Fibroblast of peridontal ligament (primary cell): ENCODE measurements at regions not wholly inside any gene's neighbourhood (a gene's known extent, or its start where the extent isn't known, plus 50 kb on each side); places are given as distances from the start of the nearest gene placed in this dataset.

Source experiments
- DNase-seq: peaks from one replicate; pipeline ENCODE4 v3.0.0-alpha.2; 2010; ENCODE audit errors: extremely low read depth

DNA sequence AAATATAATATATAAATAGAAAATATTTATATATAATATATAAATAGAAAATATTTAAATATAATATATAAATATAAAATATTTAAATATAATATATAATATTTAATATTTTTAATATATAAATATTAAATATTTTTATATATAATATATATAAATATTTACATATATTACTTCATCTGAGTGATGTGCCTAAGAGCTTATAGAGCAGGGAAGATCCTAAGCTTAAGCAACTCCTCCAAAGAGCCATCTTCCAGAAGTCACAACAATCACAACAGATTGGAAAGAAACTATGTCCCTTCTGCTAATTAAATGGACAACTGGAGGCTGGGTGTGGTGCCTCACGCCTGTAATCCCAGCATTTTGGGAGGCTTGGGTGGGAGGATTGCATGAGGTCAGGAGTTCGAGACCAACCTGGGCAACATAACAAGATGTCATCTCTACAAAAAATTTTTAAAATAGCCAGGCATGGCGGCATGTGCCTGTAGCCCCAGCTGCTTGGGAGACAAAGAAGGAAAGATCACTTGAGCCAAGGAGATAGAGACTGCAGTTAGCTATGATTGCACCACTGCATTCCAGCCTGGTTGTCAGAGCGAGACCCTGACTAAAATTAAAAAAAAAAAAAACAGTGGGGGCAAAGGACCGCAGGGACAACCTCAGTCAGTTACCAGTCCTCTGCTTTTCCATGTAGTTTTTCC is 198.7 kb downstream of the SKIDA1 start:
- DNase-seq, result no peak

DNA sequence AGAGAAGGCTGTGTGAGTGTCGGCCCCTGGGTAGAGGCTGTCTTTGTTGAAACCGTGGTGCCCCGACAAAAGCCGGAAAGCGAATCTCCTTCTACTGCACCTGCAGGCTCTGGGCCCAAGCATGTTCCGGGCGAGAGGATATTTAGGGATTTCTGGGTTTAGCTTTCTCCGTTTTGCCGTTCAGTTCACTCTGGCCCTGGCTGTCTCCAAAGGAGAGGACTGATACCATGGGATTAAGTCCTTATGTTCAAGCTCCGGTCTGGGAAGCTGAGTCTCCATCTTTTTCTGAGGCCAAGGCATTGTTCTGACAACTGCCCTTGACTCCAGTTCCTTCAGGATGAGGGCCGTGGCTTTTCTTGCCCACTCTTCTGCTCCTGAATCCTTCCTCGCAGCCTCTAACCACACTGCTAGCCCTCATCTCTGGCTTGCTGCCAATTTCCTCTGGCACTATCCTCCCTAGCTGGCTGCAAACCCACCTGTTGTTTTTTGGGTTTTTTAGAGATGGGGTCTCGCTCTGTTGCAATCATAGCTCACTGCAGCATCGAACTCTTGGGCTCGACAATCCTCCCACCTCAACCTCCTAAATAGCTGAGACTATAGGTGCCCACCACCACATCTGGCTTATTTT is 206.8 kb downstream of the SKIDA1 start:
- DNase-seq, result no peak

DNA sequence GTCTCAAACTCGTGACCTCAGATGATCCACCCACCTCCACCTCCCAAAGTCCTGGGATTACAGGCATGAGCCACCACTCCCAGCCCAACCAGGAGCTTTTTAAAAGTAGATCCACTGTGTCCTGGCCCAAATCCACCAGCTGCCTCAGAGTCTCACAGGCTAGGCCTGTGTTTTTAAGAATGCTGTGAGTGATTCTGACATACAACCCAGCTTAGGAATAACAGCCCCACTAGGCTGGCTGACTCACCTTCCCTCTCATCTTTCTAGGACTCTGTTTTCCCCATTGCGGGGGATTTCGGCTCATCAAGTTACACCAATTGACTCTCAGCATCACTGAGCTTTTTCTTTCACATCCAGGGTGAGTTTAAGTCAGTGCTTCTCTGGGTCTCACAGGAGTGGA is 207.6 kb downstream of the SKIDA1 start:
- peak; percentile 78 for DNase-seq

DNA sequence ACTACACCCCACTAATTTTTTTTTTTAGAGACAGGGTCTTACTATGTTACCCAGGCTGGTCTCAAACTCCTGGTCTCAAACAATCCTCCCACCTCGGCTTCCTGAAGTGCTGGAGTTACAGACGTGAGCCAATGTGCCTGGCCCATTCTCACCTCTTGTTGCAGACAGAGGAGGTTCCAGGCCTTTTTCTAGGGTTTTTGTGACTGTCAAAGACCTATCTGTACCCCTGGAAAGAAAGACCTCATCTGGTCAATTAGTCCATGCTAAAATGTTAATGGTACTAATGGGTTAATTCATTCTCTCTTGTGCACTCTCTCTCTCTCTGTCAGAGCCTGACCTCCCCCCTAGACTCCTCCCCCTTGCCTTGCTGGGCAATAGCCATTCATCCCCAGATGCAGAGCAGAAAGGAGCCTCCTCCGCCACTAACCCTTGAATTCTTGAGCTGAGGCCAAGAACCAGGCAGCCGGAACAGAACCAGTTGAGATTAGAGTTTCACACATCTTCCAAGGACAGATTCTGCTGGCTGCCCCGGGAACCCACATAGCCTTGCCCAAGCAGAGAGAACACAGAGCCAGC is 209.7 kb downstream of the SKIDA1 start:
- DNase-seq, result peak; percentile 92

DNA sequence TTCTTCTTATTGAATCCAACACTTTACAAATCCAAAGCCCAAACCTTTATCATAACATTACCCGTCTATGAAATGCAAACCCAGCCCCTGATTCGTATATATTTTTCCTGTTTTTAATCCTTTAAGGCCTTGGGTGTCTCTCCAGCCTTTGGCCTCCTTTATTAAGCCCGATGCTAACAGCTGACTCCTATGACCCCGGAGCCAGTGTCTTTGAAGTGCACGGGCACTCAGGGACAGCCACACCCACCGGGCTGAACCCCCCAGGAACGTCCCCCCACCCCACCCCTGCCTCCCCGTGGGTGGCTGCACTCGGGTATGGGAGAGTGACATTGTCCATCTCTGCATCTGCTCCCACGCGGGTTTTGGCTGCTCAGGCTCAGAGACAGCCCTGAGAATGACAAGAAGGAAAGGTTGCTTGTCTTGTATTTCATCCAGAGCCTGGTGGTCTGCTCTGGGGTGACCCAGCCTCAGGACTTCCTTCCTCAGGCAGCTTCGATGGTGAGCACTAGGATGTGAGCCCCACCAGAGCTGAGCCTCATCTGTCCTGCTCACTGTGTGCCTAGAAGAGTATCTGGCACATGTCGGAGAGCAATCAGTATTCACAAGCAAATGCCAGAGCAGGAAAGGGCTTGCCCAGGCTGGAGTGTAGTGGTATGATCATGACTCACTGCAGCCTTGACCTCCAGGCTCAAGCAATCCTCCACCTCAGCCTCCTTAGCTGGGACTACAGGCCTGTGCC is 210.4 kb downstream of the SKIDA1 start:
- peak; percentile 38 for DNase-seq

DNA sequence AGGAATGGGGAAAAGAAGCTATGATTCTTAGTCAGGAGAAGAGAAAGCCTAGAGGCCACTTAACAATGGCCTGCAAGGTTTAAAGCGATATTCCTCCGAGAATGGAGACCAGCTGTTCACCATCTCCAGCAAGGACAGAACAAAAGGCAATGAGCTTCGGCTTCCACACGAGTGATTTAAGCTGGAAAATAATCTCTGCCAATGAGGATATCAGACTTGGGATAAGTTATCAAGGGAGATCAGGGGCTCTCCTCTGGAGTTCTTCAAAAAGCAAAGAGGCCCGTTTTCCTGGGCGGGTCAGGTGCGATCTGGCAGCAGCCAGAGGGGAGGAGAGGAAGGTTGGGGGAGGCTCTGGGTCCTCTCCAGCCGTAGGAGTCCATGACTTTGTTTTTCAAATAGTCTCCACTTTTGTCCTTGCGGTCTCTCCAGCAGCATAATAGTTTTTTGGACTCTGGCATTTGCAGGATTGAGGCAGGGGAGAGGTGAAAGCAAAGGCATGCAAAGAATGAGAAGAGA is 211.3 kb downstream of the SKIDA1 start:
- no peak for DNase-seq

DNA sequence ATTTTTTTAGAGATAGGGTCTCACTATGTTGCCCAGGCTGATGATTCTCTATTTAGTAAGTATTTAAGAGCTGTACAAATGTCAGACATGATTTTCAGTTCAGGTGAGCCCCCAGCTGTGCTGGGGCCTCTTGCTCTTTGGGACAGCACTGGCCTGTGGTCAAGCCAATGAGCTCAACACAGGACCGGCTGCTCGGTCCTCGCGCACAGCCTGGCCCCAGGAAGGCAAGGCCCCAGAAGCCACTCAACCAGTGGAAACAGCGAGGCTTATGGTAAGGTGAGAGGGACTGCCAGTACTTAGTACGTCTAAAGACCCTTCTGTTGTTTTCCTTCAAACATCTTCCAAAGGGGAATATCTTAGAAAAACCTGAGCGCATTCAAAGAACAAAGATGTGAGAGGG is 211.8 kb downstream of the SKIDA1 start:
- no peak for DNase-seq

DNA sequence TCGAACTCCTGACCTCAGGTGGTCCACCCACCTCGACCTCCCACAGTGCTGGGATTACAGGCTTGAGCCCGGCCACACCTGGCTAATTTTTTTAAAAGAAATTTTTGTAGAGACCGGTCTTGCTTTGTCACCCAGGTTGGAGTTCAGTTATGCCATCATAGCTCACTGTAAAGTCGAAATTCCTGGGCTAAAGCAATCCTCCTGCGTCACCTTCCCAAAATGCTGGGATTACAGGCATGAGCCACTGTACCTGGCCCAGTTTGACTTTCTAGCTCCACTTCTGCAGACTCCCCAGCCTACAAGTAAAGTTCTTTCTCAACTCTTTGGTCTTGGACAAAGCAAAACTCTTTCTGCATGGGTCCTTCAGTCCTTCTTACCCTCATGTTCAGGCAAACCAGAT is 214.1 kb downstream of the SKIDA1 start:
- DNase-seq, result no peak

DNA sequence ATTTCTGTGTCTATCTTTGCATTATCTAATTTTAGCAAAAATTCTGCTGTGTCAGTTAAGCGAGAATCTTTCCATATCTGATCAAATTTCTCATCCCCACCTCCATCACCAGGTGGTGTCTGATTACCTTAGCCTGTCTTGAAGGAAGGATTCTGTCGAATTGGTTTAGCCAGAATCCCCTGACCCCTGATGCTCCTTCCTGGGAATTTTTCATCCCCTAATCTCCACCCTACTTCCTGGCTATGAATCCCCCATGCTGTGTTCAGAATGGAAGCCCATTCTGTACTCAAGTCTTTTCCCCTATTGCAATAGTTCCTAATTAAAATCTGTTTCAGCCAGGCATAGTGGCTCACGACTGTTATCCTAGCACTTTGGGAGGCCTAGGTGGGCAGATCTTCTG is 216.1 kb downstream of the SKIDA1 start:
- DNase-seq, result no peak

DNA sequence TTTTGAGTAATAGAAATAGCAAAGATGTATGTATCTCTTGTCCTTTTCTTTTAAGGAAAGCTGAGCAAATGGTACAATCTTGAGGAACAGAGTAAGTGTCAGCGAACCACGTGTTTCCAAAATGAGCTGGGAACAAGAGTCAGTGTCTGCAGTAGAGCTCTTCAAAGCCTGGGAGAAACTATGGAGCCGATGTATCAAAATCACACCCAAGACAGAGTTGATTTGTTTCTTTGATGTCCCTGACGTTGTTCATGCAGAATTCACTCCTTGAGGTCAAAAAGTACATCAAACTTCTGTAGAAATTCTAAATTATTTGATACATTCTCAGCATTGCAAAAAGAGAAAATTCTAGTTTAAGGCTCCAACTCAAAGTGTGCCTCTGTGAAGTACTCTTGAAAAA is 216.5 kb downstream of the SKIDA1 start:
- DNase-seq, result no peak

DNA sequence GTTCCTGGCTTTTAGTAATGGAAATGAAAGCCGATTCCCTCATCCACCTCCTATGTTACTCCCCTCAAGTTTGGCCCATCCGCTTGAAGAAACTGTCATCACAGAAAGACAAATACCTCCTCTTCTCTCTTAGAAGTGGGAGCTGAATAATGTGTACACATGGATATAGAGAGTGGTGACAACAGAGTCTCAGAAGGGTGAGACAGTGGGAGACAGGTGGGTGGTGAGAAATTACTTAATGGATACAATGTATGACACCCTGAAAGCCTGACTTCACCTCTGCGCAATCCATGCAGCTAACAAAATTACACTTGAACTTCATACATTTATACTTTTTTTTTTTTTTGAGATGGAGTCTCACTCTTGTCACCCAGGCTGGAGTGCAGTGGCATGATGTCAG is 217.5 kb downstream of the SKIDA1 start:
- DNase-seq, result no peak

DNA sequence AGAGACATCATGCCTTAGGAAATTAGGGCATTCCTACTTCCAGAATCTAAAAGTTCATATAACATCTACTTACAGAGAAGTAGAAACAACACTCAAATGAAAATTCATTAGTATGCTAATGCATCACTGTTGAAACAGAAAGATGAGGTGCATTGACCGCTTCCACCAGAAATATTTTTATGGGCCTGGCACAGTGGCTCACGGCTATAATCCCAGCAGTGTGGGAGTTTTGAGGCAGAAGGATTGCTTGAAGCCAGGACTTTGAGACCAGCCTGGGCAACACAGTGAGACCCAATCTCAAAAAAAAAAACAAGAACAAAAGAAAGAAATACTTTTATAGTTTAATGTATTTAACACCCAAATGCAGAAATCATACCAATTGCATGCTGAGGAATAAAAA is 220.9 kb downstream of the SKIDA1 start:
- no peak for DNase-seq

DNA sequence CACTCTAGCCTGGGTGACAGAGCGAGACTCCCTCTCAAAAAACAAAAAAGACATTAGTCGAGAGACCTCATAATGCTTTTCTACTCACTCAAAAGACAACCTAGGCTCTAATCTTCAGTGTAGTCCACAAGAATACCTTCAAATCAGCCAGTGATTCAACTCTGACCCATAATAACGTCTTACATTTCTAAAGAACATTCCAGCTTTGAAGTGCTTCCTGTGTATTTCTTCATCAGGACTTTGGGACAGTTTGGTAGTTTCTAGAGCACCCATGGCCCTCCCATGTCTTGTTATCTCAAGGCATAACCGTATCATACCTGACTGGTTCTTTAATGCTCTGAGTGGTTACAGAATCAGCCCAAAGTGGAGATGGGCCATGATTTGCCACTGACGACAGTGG is 221.3 kb downstream of the SKIDA1 start:
- DNase-seq, result no peak

DNA sequence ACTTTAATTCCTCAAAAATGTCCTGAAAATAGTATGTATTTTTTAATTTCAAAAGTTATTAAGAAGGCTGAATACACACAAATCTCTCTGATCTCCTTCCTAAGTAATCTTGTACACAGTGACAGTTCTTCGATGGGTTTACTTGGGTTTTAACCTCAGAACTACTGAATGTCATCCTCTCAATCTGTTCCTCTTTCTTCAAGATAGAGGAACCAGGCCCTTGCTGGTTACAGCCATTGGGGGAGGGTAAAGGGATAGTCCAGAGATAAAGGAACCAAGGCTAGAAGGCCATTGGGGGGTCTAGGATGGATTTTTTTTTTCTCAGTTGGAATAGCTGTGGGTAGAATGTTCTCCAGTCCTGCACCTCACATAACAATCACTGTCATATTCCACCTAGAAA is 224.9 kb downstream of the SKIDA1 start:
- DNase-seq, result no peak

DNA sequence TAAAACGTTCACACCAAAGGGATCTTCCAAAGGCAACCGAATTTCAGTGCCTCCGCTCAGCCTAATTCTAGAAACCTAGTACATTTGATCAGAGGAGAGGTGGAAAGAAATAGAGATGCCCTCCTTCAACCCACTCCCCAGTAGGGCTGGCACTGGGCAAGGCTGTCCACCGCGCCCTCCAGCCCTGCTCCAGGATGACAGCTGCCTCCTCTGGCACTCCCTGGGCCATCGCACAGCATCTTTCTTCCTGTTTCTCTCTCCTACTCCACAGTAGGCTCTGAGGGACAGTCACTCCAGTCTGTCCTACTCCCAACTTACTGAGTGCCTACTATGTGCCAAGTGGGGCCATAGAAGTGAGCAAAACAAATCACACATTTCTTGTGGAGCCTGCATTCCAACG is 226.2 kb downstream of the SKIDA1 start:
- DNase-seq, result no peak

DNA sequence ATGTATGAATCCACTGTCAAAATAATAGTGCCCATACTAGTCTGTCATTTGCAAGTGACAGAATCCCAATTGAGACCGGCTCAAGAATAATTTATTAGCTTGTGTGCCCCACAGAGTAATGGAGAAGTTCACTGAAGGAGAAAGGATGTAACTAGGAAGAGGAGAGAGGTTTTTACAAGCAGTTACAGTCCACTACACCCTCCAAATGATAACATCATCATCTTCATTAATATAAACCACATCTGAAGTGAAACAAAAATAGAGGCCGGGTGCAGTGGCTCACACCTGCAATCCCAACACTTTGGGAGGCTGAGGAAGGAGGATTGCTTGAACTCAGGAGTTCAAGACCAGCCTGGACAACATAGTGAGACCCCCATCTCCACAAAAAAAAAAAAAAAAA is 226.8 kb downstream of the SKIDA1 start:
- no peak for DNase-seq

DNA sequence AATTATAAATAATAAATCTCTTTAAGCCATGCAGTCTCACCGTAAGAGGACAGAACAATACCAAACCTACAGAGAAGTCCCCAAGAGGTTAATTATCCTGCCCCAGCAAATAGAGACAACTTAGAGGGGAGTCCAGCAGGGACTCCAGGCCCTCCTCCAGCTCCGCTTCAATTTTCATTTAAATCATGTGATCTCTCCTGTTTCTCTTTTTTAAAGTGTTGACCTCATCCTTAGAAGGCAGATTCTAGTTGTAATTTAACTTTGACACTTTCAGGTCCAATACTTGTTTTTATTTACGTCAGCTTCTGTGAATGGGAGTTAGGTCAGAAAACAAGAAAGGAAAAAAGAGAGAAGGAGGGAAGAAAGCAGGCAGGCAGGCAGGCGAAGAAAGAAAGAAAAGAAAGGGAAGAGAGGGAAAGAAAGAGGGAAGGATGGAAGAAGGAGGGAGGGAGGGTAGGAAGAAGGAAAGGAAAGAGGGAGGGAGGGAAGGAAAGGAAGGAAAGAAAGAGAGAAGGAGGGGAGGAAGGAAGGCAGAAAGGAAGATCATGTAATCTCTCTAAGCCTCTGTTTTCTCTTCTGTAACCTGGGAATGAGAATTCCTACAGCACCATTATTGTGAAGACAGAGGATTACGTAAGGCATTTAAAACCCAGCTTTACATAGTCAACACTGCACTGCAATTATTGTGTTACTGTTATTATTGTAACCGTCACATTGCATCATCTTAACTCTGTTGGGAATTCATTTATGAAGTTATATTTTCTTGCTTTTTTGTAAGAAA is 227.7 kb downstream of the SKIDA1 start:
- DNase-seq, result peak; percentile 32

DNA sequence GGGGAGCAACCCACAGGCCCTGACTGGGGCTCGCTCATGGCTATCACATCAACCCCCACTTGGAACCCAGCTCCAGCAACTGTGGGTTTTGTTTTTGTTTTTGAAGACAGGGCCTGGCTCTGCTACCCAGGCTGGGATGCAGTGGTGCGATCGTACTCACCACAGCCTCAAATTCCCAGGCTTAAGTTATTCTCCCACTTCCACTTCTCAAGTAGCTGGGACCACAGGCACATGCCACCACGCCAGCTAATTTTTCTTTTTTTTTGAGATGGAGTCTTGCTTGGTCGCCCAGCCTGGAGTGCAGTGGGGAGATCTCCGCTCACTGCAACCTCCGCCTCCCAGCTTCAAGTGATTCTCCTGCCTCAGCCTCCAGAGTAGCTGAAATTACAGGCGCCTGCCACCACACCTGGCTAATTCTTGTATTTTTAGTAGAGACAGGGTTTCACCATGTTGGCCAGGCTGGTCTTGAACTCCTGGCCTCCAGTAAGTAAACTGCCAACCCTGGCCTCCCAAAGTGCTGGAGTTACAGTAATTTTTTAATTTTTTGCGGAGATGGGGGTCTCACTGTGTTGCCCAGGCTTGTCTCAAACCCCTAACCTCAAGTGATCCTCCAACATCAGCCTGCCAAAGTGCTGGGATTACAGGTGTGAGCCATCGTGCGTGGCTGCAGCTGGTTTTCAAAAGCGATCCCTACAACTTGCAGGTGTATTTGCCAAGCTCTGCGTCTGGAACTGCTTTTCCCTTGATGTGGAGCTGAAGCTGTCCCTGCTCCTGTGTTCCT is 228.7 kb downstream of the SKIDA1 start:
- no peak for DNase-seq

DNA sequence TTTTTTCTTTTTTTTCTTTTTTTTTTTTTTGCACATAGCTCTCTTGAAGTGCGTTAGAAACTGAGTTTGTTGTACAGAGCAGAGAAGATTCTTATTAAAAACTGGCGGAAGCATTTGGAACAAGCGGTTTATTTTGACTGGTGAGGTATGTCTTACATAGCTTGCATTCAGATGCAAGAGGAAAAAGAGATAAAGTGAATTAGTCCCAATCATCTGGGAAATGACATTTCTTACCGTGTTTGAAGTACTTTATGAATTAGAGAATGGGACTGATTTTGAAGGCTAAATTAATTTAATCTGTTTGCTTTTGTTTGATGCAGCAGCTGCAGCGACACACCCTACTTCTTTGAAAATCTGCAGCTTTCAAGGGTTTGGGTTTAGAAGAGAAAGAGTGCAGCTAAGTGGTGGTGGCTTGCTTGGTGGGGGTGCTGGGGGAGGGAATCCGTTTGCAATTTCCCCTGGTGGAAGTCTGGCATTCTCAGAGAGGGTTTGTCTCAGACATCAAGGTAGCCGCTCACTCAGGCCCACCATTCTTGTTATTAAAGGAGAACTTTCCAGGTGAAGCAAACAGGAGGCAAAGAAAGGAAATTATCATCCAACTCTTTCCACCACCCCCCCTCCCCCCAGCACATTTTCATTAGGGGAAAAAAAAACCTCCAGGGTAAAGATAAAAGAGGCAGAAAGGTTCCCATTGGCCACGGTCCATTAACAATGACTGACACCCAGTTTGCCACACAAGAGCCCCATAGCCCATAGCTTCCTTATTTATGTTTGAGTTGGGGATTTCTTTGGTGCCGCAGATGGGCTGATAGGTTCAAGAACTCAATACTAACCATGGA is 231.7 kb downstream of the SKIDA1 start:
- no peak for DNase-seq
